GM18517 (cell line): ENCODE measurements at regions not wholly inside any gene's neighbourhood (a gene's known extent, or its start where the extent isn't known, plus 50 kb on each side); places are given as distances from the start of the nearest gene placed in this dataset.

Source experiments
- ATAC-seq: cut with Tn5 transposase; IDR thresholded peaks from one replicate; pipeline ENCODE4 v1.9.1; 2021; ENCODE audit warnings: mild to moderate bottlenecking, moderate library complexity; ENCODE audit not compliant: unreplicated experiment

DNA sequence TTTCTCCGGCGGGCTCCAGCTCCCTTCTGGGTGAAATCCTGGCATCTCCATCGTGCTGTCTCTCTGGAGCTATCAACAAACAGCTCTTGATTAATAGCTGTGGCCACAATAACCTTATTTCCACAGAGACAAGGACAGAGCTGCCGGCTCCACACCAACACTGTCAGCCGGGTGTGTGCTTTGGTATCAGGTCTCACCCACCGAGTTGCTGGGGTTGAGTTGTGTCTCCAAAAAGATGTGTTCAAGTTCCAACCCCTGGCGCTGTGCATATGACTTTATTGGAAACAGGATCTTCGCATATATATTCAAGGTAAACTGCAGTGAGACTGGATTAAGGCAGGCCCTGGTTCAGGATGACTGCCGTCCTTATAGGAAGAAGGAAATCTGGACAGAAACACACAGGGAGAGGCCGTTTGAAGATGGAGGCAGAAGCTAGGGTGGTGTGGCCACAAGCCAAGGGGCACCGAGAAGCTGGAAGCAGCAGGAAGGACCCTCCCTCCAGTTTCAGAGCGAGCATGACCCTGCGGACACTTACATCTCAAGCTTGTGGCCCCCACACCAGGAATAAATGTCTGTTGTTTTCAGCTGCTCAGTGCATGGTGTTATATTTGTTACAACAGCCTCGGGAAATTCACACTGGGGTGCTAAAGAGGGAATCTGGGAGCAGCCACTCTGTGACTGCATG is 88.4 kb upstream of the TMPRSS2 start:
- no peak for ATAC-seq

DNA sequence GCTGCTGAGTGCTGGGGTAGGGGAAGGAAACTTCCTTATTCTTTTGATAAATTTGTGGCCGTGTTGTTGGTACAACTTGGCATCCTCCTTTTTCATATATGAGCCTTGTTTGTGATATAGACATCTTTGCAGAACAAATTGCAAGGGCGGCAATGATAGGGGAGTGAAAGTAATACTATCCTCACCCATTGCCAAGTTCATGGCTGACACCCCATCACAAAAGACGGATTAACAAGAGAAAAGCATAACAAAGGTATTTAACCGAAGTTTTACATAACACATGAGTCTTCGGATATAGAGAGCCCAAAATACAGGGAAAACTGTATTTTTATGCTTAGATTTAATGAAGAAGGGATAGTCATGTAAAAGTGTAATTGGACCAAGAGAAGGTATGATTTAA is 86.3 kb upstream of the TMPRSS2 start:
- no peak for ATAC-seq

DNA sequence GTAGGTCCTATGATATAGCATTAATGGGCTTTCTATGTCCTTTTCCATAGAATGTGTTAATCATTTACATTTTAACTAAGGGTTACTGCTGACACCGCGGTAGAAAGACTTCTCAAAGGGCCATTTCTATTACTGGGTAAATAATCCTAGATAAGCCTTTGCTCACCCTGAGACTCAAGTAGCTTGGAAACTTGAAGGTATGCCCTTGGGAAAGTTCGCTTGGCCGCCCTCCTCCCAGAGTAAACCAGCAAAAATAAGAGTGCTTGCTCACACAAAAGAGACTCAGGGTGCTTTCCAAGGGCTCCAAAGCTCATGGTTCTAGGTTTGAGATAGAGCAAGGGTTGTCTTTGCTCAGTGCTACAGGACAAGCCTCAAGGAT is 85.8 kb upstream of the TMPRSS2 start:
- ATAC-seq: no peak

DNA sequence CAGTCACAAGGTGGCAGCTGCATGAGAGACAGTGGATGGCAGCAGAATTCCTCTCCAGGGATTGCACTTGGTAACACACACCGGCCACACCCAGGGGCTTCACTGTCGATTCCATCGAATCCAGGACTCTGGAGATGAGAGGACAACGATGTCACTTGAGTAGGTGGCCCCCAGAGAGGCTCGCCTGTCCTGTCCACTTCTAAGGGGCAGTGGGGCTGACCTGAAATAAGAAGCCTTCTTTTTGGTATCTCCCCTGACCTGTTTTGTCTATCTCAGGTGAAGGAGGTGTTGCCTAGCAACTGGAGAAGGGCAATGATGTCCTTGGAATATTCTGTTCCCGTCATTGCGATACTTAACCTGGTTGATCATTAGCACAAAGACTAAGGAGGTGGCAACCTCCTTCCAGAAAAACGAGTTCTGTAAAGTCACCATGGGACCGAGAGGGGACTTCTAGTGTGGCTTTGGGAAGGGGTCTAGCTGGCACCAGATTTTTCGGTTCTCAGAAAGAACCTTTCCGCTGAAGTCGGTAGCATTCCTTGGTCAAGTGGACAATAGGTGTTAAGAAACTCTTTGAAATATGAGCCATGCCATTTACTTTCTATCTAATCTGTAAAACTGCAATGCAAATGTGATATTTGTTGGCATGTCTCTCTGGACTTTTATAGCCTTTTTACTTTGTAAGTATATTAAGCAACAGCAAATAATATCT is 85.2 kb upstream of the TMPRSS2 start:
- ATAC-seq: no peak

DNA sequence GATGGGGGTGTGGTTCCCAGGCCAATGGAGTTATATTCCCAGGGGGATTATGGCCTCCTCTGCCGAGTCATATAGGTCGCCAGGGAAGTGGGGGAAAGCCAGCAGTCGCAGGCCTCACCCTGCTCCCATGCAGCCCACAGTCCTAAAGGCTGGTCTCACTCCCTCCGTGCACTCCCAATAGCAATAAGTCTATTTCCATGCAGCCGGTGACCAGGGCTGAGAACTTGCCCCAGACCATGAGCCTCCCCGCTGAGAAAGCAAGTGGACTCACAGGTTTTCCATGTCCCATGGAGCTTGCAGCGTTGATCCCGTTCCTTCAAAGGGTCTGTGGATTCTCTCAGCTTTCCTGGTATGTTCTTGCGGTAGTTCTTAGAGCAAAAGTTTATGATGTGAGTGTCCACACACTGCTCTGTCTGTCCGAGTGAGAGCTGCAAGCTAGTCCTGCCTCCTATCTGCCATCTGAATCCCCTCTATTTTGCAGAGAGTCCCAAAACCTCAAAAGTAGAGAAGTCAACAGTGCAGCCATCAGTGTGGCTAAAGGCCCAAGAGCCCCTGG is 81.7 kb upstream of the TMPRSS2 start:
- no peak for ATAC-seq

DNA sequence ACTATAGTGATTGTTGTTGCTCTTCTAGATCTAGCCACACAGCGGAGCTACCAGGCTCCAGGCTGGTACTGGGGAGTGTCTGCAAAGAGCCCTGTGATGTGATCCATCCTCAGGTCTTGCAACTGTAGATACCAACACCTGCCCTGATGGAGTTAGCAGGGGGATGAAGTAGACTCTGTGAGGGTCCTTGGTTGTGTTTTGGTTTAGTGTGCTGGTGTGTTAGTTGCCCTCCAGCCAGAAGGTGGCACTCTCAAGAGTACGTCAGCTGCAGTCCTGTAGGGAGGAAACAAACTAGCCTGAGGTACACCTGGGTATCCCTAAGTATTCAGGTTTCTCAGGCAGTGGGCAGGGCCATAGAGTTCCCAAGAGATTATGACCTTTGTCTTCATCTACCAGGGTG is 81.2 kb upstream of the TMPRSS2 start:
- ATAC-seq: no peak

DNA sequence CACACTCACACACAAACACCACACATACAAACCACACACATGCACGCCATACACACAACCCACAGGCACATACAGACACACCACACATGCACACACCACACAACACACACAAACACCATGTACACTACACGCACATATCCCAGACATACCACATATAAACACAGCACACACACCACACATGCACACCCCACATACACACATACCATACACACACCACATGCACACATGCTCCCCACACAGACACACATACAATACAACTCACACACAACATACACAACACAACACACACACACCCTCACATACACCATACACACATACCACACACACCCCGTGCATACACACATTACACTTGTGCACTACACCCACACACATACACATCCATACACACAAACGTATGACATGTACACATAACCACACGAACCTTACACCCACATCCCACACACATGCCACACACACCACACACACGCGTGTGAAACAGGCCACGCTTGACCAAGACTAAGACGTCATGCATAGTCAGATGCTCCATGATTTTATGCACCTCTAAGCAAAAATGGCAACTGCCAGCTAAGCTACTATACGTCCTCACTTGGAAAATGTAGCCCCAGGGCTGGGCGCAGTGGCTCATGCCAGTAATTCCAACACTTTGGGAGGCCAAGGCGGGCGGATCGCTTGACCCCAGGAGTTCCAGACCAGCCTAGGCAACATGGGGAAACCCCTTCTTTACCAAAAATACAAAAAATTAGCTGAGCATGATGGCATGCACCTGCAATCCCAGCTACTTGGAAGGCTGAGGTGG is 77.4 kb upstream of the TMPRSS2 start:
- ATAC-seq: no peak

DNA sequence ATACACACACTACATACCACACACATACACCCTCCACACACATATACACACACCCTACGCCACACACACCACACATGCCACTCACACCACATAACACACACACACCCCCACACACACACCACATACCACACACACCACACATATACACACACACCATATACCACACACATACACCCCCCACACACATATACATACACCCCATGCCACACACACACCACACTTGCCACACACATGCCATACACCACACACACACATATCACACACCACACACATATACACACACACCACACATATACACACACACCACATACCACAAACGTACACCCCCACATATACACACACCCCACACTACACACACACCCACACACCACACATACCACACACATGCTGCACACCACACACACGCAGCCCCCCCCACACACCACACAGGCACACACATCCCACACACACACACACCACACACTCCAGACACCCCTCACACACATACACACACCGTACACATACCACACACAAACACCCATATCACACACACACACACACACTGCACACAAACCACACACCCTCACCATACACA is 76.7 kb upstream of the TMPRSS2 start:
- no peak for ATAC-seq

DNA sequence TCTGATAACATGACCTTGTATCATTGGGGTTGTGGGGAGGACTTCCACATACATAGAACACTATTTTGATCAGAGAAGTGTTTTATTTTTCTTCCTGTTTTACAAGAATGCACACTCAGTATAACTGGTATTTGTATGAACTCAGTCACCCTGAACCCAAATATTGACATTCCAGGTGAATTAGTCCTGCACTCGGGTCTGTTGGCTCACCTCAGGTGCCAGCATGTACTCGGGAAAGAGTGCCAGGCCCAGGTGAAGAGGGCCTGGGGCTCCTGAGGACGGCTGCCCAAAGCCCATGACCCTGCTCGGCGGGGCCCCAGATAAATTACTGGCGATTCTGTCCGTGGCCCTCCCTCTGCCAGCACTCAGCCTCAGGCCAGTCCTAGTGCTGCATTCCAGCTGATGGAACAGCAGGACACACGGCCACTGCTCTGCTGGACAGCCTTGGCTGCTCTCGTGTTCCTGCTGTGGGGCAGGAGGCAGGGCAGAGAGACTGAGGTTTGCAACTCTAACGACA is 75.4 kb upstream of the TMPRSS2 start:
- ATAC-seq: no peak

DNA sequence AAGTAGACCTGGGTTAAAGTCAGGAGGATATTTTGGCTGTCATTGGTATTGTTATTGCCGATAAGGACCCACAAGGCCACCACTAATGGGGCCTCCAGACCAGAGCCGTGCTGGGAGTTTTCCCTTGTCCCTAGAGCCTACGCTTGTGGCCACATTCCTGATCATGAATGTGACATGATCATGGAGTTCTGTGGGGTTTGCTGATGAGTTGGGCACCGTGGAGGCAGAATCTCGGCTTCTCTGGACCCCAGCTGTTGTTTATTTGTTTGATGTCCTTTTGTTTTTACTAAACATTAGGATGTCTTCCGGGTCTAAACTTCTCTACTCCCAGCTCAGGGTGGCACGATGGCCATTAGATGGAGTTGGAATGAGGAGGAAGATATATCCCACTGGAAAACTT is 74.9 kb upstream of the TMPRSS2 start:
- ATAC-seq: no peak

DNA sequence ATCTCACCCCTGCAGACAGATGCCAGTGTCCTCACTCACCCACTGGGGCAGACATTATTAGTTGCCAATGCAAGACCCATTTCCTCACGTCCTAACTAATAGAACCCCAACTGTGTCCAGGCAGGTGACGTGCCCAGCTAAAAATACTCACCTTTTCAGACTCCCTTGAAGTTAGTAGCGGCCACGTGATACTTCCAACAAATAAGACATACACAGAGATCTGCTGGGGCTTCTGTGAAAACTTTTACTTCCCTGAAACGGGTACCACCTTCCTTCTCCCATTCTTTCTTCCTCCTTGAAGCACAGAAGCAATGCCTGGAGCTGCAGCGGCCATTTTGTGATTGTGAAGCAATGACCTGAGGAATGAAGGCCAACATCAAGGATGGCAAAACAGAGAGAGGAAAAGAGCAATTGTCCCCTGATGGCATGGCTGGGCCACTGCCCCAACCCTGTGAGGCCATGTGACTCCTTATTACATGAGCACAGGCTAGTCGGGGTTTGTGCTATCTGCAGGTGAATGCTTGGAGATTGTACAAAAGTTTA is 74.4 kb upstream of the TMPRSS2 start:
- no peak for ATAC-seq

DNA sequence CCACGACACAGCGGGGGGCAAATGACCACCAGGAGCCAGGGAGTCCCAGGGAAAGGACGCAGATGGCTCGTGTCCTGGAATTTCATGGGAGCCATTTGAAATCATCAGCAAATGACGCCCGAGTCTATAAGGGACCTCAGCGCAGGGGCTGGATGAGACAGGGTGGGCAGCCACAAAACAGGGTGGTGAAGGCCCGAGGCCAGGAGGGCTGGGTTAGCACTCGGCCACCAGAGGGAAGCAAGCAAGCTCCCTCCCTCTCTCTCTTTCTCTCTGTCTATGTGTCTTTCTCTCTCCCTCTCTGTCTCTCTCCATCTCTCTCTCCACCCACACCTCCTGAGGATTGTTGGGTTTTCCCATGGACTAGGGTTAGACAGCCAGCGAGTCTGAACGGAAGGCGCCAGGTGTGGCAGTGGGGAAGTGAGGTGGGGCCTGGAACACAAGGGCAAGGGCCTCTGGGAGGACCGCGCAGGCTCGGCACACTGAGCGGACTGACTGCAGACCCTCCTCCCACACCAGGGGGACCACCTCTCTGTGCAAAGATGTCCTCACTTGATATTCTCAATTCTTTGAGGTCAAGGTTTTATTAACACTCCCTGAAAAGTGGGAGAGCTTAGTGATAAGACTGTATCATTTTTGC is 73.8 kb upstream of the TMPRSS2 start:
- ATAC-seq: no peak

DNA sequence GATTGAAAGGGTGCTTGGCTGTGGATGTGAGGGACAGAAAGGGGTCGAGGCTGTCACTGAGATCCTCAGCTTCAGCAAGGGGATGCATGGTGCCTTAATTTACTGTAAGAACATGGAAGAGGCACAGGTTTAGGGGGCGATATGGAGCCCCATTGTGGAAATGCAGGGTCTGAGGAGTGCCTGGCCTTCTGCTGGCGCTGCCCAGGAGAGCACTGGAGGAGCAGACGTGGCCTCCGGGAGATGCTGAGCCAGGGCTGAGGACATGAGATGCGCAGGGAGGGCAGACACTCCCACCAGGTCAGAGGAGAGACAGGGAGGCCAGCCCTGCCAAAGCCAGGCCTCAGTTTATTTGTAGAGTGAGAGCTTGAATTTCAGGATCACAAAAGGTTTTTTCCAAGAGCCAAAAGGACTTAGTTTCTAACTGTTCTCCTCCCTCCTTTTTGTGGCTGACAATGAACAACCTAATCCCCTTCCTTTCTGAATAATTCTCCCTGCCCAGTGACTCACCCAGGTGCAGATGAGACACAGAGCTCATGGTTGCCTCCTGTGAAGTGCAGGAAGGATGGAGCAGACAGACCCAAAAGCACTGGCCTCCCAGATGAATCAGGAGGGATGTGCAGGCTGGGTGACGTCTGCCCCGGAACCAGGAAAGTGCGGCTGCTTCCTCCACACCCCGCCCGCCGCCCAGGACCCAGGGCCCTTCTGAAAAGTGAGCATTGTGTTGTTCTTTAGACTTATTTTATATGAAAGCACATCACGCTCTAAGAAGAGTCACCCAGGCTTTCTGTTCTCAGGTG is 73.0 kb upstream of the TMPRSS2 start:
- ATAC-seq: no peak

DNA sequence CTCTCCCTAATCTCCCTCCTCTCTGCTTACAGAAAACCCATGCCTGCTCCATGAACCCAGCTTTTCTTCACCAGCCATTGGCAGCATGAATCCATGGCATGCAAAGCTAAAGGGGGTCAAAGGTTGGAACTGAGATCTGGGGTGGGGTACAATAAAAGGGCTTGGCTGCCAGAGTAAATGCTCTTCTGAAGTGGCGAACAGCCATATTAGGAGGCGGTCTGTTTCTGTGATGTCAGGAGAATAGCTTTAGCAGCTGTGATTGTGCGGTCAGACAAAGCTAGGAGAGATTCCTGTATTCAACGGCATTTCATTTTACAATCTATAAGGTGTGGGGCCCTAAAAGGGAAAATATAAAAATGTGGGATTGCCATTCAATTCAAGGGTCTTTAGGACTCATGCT is 71.7 kb upstream of the TMPRSS2 start:
- no peak for ATAC-seq

DNA sequence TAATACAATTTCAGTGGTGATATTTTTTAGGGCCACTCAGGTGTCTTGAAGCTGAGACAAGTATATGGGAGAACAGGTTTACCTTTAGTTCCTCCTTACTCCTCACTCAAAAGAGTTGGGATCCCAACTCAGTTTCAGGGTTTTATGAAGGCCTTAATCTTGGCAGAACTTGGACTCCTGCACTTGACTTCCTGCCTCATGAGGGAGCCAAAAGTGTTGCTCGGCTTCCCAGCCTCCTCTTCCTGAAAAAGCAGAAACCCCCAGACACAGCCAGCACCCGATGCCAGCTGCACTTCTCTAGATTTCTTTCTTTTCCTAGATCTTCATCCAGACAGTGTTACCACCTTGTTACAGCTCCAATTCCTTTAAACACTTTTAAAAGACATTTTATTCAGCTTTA is 70.8 kb upstream of the TMPRSS2 start:
- ATAC-seq: no peak

DNA sequence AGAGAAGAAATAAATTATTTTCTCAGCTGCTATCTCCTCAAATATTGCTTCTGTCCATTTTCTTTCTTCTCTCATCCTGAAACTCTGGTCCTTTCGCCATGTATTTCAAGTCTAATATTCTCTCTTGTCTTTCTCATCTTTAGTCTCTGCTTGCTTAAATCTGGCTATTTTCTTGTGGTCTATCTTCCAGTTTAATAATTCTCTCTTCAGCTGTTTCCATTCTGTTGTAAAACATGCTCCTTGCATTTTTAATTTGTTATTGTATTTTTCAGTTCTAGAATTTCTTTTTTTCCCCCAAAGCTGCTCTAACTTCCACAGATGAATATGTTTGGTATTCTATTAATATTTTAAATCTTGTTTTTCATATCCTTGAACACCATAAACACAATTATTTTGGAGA is 70.1 kb upstream of the TMPRSS2 start:
- ATAC-seq: no peak

DNA sequence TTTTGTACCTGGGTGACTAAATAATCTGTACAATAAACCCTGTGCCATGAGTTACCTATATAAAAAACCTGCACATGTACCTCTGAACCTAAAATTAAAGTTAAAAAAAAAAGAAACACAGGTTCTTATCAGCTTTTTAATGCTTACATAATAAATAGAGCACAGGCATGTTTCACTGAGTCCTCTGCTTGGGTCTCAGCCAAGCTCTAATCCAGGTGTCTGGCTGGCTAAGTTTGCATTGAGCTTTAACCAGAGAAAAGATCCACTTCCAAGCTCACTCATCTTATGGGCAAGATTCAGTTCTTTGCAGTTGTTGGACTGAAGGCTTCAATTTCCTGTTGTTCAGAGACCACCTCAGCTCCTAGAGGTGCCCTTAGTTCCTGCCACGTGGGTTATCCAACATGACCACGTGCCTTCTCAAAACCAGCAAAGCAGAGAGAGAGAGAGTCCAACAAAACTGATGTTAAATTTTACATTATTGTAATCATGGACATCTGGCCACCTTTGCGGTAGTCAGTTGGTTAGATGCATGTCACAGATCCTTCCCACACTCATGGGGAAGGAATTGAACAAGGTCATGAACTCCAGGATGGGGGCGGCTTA is 68.2 kb upstream of the TMPRSS2 start:
- ATAC-seq: no peak

DNA sequence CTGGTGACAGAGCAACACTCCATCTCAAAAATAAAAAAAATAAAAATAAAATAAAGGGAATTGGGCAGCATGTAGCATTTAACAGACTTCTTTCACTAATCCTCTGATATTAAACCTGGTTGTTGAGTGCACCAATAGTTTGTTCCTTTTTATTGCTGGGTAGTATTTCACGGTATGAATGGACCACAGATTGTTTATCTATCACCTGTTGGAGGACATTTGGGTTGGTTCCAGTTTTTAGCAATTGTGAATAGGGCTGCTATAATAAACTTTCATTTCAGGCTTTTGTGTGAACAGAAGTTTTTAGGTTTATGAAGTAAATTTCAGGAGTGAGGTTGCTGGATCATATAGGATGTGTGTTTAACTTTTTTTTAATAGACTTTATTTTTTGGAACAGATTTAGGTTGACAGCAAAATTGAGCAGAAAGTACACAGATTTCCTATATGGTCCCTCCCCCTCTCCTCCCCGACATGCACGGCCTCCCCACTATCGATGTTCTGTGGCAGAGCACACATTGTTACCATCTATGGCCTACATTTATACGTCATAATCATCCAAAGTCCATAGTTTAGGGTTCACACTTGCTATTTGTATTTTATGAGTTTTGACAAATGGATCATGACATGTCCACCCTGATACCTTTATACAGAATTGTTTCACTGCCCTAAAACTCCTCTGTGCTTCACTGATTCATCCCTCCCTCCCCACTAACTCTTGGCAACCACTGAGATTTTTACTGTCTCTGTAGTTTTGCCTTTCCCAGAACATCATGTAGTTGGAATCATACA is 66.1 kb upstream of the TMPRSS2 start:
- ATAC-seq: no peak
